ENCODE measurements at regions not wholly inside any gene's neighbourhood (a gene's known extent, or its start where the extent isn't known, plus 50 kb on each side); places are given as distances from the start of the nearest gene placed in this dataset.

DNA sequence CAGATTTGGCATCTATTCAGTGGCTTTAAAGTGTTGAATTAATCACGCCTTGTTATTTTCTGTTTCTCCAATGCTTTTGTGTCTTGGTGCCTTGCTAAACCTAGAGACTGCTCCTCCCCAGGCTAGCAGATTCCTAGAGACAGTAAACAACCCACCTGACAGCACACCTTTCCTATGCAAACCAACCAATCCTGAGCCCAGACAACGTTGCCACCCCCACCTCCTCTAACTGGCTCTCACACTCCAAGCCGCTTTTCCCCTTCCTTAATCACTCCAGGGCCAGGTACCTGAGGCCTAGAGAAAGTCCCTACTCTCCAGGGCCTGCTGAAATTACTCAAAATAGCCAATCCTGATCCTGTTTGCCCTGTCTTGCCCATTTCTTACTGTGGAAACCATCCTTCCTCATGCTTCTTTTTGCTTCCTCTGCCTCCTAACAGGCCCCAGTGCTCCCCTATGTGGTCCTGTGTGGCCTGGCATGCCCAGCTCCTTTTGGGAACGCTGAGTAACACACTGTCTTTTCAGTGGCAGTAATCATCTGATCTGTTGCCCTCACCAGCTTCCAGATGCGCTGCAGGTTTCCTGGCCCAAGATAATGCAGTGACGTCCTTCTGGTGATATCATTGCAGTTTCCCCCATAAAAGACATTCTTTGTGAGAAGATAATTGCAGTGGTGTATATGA lies 53.4 kb downstream of the GAS1 start:
- DNase-seq, result no peak

DNA sequence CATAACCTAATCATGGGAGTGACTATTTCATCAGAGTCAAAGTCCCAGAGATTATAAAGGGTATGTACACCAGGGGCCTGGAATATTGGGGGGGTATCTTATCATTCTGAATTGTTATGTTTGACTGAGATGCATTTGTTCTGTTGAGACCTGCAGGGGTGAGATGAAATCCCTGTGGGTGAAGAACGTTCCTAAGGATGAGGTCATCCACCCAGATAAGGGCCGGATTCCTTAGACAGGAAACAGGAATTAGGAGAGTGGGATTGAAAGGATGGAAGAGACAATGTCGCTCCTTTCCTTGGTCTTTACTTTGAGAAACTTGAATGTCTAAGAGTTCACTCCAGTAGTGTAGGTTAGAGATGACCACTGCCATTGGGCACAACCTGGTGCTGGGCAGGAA lies 54.7 kb downstream of the GAS1 start:
- DNase-seq, result no peak

DNA sequence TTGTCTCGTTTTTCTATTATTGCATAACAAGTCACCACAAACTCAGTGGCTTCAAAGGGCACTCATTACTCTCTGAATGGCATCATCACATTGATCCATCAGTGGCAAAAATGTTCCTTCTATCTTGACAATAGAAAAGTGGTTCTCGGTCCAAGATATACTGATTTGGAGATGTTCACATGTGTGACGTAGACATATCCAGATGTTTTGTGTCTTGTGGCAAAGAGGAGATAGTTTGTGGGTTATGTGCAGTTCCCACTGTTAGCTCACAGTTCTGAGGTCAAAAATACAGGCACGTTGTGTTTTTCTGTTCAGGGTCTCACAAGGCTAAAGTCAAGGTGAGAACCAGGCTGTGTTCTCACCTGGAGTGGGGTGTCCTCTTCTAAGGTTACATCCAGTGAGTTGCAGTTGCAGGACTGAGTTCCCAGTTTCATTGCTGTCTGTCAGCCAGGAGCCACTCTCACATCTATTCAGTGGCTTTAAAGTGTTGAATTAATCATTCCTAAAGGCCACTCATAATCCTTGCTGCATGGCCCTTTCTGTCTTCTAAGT lies 55.3 kb downstream of the GAS1 start:
- DNase-seq, result no peak

DNA sequence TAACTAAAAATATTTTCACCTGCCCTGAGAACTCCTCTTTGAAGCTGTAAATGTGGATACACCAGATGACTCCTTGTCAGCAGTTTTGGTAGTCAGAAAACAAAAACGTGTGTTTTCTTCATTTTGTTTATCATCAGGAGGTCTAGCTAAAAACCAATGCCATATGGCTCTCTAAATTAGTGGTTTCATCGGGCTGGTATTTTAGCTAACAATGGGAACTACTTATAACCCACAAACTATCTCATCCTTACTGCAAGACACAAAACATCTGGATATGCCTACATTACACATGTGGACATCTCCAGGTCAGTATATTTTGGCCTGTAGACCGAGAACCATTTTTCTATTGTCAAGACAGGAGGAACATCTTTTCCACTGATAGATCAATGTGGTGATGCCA lies 56.2 kb downstream of the GAS1 start:
- DNase-seq, result no peak

DNA sequence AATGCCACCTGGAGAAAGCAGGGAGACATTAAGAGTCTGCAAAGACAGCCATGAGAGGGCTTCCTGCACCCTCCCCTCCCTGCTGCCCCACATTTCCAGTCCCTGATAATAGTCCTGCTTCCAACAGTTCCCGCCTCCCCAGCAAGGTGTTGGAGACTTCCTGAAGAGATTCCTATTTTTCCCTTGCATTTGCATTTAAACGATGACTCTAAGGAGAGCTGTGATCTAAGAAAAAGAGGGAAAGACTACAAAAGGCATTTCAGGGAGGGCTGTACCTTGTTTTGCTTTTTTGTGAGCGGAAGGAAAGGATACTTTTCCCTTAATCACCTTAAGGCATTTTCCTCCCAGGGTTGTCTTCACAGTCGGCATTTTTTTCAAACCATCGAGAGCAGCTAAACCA lies 62.1 kb downstream of the GAS1 start:
- no peak for DNase-seq

DNA sequence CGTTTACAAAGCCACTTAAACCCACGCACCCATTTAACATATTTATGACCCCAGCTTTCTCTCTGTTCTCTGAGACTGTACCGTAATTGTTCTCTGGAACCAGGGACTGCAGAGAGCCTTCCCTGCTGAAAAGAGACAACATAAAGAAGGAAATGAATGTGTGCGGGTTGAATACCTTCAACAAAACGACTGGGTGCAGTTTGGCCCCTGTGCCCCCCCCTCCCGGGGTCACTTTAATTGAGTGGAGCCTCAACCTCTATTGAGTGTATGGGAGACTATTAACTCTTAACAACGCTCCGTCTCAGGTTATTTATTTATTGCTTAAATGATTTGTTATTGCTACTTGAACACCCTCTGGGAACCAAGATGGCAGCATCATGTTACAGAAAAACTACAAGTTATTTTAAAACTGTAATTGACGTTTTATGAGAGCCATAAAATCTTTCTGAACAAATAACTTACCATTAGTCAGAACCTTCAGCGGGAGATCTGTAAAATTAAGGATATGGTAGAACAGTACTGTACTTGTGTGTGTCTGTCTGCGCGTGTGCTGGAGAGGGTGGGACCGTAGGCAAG lies 70.6 kb downstream of the GAS1 start:
- no peak for DNase-seq

DNA sequence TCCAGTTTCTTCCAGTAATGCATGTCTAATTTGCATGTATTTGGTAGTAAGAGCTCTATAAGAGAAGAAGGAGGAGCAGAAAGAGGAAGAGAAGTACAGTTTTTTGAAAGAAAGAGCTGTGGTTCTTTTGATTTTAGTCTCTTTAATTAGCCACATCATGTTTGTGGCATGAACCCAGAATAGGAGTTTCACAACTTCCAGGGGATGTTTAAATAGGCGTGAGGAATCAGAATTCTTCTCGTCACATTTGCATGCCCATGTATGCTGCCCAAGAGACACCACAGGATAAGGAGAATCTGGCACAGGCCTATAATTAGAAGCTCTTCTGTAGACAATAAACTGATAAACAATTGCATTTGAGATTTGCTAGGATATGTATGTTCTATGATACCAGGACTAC lies 78.7 kb downstream of the GAS1 start:
- no peak for DNase-seq

DNA sequence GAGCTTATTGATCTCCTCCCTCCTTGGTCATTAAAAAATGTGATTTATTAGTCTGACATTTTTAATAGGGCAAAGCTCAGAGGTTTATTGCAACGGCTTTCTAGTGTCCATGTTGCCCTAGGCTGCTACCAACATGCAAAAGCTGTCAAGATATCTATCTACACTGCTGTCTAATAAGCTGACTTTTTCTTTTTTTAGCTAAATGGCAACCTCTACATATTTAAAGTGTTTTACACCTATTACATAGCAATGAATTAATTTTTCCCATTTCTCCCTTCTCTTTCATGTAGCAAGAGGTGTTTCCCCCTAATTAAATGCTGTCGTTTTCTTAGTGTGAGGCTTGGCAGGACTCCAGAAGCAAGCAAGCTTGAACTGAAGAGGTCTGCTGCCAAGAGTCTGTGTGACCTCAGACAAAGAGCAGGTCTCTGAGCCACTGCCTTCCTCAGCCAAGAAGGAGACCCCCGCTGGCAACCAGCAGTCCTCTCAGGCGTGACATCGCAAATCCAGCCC lies 79.4 kb downstream of the GAS1 start:
- no peak for DNase-seq

DNA sequence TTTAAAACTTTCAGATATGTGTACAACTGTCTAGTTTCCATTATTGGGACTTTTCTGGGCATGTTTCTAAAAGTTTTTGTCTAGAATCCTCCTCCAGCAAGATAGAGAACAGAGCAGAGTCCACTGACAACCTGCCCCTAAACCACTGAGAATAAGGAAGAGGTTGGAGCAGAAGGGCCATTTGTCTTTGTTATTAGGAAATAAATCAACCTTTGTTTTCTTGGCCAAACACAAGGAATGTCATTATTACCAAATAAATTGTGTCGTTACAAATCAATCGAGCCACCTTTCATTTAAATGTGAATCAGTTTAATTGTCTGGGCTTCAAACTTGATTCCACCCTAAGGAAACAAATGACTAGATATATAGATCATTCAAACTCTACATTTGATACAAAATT lies 81.4 kb downstream of the GAS1 start:
- DNase-seq, result no peak

DNA sequence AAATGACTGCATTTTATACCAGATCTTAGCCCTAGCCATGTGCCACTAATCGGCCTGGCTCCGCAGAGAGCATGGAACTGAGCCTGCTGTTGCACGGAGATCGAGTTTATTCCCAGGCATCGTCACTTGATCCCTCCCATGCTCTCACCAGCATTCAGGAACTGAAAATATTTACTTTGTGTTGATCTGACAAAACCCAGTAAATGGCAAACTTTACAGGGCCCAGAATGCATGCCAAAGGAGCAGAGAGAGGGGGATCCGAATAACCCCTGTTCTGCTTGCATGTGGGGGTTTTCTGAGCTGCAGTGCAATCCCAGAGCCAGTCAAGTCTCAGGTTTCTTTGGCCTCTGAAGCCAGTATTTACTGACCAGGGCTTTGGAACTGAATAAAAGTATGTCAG lies 87.3 kb downstream of the GAS1 start:
- DNase-seq, result no peak

DNA sequence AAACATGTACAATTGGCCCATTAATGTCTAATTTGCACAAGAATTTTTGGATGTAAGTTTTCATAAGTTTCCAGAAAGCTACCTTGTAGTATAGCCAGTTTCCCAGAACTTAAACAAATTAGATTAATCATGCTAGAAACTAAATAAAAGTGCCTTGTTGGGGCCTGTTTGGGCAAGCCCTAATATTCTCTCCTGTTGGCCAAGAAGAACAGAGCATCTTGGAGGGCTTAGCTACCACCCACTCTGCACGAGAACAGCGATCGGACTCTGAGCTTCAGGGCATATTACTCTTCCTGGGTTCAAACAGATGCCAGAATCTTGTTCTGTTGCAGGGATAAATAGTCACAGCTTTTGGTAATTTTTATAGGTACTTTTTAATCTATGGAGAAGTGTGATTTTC lies 88.2 kb downstream of the GAS1 start:
- no peak for DNase-seq

DNA sequence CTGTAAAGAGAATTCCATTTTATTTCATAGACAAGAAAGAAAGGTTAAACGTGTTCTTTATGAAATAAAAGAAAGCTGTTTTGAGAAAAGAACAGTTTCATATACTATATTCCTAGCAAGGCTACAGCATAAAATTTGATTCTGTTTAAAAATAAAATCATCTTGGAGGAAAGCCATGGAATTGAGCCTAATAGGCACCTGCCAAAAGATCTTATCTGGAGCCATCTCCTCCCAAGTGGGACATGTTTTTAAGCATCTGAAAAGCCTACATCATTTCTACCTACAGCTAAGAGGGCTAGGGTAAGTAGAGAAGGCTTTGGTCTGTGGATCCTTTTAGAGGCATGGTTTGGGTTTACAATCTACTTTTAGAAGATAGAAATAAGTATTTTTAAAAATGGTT lies 89.3 kb downstream of the GAS1 start:
- no peak for DNase-seq

DNA sequence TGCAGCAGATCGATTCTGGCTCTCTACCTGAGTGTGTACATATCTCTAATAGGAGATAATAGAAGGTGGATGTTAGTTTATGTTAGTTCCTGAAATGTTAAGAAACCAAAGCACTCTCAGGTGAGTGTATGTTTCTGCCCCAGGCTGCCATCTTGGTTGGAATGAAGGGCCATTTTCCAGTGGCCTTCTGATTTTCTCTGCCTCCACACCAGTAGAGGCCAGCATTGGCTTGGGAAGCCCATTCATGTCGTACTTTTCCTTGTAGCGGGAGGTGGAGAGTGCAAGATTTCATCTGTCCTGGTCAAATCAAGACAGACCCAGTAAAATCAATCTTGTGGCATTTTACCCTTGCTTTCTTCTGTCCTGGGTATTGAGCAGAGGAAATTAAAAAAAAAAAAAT lies 91.0 kb downstream of the GAS1 start:
- no peak for DNase-seq

DNA sequence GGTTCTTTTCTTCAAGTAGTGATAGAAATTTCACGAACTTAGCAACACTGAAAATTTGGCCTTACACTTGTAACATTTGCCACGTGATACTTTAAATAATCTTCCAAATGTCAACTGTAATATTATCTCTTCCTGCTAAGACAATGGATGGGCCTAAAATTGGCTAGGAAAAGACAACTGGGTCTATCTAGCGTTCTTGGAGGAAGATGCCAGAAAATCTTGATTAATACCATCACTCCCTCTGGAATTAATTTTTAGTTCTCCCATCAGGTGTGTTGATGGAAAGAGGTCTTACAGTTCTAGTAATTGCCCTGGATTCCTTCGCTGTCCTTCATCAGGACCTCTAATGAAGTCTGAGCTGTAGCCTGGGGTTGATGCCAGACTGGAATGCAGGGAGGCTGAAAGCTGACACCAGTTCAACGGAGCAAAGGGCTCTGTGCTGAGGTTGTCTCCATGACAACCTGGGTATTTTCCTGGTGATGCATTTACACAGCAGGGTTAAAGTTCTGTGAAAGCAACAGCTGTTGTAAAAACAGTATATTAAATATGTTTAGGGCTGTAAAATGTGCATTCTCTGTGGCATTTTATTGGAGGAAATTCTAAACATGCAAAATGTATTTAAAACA lies 92.3 kb downstream of the GAS1 start:
- DNase-seq, result no peak

DNA sequence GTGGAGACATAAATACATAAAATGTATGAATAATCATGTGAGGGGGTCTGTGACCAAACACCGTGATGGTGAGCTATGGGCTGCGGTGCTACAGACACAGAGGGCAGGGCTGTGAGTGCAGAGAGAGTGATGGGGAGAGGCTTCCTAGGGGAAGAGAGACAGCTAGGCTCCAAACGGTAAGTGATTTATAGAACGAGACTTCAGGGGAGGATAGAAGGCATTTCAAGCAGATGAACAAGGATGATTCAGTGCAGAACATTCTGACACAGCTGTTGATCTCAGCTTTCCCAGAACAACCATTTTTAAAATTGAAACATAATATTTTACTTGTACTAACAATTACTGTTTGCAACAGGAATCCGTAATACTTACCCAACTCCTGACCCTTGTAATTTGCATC lies 100.7 kb downstream of the GAS1 start:
- no peak for DNase-seq

DNA sequence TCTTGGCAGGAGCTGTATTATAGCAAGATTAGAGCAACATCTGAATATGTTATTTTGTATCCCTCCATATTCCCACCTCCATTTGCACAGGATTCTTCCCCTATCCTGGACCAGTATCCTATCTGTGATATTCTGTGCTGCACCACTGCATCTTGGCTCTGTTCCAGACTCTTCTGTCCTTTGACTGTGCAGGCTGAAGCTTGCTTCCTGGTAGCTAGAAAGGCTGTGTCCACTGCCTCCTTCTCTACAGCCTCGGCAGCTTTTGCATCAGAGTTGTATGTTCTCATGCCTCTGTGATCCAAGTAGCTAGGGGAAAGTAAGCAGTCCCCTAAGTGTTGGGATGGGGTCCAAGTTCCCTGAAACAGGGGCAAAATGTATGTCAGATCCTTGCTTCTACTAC lies 104.1 kb downstream of the GAS1 start:
- DNase-seq, result no peak

DNA sequence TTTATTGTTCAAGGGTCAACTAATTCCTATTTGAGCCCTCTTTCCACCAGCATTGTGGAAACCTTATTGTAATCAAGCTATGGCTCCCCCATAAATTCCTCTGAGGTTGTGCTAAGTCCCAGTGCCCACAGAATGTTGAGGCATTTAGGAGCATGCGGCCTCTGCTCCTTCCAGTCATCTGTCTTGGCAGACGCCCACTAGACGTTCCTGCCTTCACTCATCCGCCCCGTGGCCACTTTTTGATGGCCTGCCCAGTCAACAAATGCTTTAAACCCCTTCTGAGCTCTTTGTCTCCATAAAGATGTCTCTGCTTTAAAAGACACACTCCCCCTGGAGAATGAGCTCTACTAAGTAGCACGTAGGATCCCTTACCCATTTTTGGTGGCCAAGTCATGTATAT lies 104.7 kb downstream of the GAS1 start:
- DNase-seq, result no peak

DNA sequence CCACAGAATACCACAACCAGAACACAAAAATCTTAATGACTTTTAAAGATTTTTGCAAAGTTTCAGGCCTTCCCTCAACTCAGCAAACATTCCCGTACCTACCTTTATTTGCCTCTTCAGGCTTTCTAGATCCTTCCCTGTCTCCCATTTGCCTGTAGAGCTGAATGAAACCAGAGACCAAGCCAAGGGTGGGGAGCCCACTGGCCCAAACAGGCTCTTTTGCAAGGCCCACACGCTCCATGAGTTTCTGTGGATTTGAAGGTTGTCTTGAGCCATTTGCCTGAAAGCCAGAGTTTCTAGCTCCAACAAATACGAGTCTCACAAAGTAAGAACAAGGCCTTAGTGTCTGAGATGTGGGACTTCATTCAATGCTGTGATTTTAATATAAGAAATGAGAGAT lies 107.8 kb downstream of the GAS1 start:
- no peak for DNase-seq

DNA sequence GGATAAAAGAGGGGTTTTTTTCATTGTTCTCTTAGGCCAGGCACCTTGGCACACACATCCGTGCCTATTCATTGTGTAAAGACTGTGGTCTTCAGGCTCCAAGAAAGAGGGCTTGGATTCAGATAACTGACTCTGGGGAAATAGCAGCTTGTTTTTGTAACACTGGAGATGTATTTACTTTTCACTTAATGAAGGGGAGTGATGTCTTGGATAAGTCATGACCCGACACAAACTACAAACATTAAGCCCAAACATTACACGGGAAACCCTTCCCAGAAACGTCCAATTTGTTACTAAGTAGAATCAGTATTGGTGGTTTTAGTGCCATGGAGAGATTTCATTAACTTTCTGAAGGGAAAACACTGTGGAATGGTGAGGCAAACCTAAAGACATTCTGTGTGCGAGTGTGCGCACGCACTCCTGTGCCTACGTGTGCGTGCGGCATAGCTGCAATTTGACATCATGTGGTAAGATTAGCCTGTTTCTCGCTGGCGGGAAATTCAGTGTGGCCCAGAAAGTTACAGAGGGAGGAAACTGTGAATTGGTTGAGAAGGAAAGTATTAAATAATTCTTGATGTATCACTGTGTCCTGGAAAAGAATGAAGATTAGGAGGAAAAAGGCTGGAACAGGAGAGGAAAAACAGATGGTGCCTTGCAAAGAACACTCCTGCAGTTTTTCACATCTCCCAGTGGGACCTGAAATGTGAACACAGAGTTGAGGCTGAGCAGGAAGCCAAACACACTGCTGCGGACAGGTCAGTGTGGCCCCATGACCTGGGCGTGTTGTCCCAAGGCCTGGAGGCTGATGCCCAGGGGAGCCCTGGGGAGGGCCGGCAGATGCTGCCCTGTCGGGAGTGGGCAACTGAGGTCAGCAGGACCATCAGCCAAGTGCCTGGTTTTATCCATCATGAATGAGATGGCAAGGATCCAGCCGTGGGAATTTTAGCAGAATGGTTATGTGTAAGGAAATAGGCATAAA lies 108.5 kb downstream of the GAS1 start:
- no peak for DNase-seq

DNA sequence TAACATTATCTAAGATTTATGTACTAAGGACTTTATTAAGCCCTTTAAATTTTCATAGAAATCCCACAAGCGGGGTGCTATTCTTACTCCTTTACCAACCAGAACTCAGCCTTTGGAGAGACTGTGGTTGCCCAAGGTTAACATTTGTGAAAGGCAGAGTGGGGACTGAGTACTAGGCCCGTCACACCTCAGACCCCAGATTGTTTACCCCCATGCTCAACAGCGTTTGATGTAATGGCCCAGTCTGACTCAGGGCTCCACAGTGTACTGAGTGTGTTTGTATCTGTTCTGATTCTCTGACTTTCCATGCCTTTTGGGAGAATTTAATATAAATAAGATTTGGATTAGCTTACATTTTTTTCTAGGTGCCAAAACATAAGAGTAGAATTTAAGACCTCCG lies 110.0 kb downstream of the GAS1 start:
- DNase-seq, result no peak

DNA sequence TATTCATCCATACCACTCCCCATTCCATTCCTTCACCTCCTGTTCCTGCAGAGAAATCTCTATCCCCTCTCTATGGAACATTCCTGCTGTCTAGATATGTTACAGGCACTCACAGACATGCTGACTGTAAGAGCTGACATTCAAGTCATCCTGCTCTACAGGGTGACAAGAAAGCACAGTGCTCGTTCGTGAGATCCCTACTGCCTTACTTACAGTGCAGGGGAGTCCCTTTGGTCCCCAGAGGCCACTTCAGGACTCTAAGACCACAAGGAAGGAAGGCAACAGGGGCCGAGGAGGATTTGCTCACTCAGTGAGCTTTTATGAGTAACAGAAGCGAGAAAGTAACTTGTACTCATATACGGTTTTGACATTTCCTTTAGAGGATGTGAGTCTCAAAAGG lies 110.5 kb downstream of the GAS1 start:
- DNase-seq, result no peak

DNA sequence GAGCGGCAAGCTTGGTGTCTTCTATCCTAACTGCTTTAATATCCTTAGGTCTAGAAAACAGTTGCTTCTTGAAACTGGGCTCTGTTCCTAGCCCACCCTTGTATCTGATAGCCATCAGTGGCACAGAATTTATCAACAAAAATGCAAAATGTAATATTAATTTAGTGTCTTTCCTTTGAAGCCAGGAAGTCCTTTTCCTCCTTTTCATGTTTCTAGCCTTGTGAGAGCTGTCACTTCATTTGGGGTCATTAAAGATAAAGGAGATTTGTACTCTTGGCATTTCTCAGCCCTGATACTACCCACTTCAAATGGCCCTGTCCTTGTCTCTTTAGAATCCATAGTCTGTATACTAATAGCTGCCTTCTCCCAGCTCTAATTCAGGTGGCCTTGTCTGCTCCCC lies 111.0 kb downstream of the GAS1 start:
- no peak for DNase-seq

DNA sequence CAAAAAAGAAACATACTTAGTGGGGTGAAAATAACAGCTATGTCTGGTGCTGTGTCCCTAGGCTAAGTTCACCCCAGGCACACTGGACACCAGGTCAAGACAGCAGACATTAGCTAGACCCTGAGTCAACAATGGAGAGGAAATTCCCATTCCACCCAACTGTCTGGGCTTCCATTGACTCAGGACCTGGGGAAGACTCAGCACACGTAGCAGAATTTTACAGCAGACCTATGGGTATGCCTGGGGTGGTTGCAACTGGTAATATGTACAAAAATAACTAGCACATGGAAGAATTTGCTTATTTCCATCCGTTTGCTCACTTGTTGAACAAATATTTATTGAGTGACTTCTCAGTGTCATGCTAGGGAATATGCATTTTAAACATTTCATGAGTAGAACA lies 117.0 kb downstream of the GAS1 start:
- no peak for DNase-seq
